ENCODE measurements at regions not wholly inside any gene's neighbourhood (a gene's known extent, or its start where the extent isn't known, plus 50 kb on each side); places are given as distances from the start of the nearest gene placed in this dataset.

- H3K27me3 ChIP-seq (ENCODE audit: control insufficient read depth, insufficient read depth, low read length) = no peaks in the 10 kb centered on the region
- TF ChIP-seq, protein P1, sequence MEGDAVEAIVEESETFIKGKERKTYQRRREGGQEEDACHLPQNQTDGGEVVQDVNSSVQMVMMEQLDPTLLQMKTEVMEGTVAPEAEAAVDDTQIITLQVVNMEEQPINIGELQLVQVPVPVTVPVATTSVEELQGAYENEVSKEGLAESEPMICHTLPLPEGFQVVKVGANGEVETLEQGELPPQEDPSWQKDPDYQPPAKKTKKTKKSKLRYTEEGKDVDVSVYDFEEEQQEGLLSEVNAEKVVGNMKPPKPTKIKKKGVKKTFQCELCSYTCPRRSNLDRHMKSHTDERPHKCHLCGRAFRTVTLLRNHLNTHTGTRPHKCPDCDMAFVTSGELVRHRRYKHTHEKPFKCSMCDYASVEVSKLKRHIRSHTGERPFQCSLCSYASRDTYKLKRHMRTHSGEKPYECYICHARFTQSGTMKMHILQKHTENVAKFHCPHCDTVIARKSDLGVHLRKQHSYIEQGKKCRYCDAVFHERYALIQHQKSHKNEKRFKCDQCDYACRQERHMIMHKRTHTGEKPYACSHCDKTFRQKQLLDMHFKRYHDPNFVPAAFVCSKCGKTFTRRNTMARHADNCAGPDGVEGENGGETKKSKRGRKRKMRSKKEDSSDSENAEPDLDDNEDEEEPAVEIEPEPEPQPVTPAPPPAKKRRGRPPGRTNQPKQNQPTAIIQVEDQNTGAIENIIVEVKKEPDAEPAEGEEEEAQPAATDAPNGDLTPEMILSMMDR (IDR thresholded peaks at IDR 0.05; ENCODE audit: insufficient read depth, low read length, severe bottlenecking) = no peak
- no peaks in the 10 kb centered on the region for H3K36me3 ChIP-seq (ENCODE audit: control insufficient read depth, insufficient read depth, low read length)
- H3K4me3 ChIP-seq (ENCODE audit: low read depth, low read length) = no peak overlapping the region
- no peak for FAIRE-seq
- no peak for DNase-seq (ENCODE audit: low read depth)
Observed at GRCh38 chr10:128542659-128543058, 416.4 kb upstream of the MKI67 start.

DNA sequence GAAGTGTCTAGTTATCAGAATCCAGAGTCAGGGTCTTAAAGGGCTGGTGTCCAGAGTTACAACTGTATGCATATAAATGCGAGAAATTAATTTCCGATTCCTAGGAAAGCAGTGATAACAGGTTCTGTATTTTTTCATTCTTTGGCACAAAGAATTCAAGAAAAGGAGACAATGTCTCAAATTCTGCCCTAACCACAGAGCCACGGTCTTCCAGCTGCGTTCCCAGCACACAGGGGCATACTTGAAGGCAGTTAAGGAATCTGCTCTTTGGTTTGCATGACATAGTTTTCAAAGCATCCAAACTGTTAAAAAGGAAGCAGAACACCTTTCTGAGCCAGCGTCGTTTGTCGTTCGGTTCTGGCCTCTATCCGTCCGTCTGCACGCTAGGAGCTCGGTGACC is 416.9 kb upstream of the MKI67 start:
- TF ChIP-seq, protein P1 (IDR thresholded peaks at IDR 0.05; ENCODE audit: insufficient read depth, low read length, severe bottlenecking) = no peak
- FAIRE-seq (no peak), DNase-seq (ENCODE audit: low read depth) (no peak)
- H3K4me3 ChIP-seq (ENCODE audit: low read depth, low read length) = no peak overlapping the region
- H3K36me3 ChIP-seq (ENCODE audit: control insufficient read depth, insufficient read depth, low read length) = no peaks in the 10 kb centered on the region
- H3K27me3 ChIP-seq (ENCODE audit: control insufficient read depth, insufficient read depth, low read length) = no peaks in the 10 kb centered on the region

DNA sequence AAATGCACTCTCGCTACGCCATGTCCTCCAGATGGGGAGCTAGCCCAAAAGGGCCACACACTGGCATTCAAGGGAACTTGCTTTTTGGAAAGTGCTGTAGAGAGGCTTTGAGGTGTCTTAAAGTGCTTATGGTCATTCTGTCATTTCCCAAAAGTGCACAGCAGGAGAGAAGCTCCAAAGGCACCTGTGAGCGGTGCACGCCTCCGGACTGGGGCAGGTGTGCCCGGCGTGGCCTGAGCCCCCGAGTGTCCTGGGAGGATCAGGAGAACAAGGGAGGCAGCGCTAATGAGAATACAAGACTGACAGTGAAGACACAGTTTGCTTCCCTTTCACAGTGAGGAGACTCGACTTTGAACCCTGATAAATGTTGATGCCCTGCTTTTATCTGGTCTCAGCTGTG is 419.0 kb upstream of the MKI67 start:
- FAIRE-seq = no peak
- H3K27me3 ChIP-seq (ENCODE audit: control insufficient read depth, insufficient read depth, low read length) = no peaks in the 10 kb centered on the region

GRCh38 chr10:128546651-128547165 is 420.5 kb upstream of the MKI67 start:
- H3K27me3 ChIP-seq (ENCODE audit: control insufficient read depth, insufficient read depth, low read length) = no peaks in the 10 kb centered on the region
- H3K4me3 ChIP-seq (ENCODE audit: low read depth, low read length) = no peak overlapping the region
- no peaks in the 10 kb centered on the region for H3K36me3 ChIP-seq (ENCODE audit: control insufficient read depth, insufficient read depth, low read length)
- TF ChIP-seq, protein P1 (IDR thresholded peaks at IDR 0.05; ENCODE audit: insufficient read depth, low read length, severe bottlenecking) = no peak
- no peak for FAIRE-seq
- DNase-seq (ENCODE audit: low read depth) = no peak

More for the DNA sequence above, 419.0 kb upstream of the MKI67 start:
- DNase-seq (ENCODE audit: low read depth) = no peak
- H3K36me3 ChIP-seq (ENCODE audit: control insufficient read depth, insufficient read depth, low read length) = no peaks in the 10 kb centered on the region
- TF ChIP-seq, protein P1 (IDR thresholded peaks at IDR 0.05; ENCODE audit: insufficient read depth, low read length, severe bottlenecking) = no peak
- no peak overlapping the region for H3K4me3 ChIP-seq (ENCODE audit: low read depth, low read length)

GRCh38 chr10:128549101-128549608 is 422.9 kb upstream of the MKI67 start:
- no peak for FAIRE-seq
- Histone ChIP-seq H3K36me3 (ENCODE audit: control insufficient read depth, insufficient read depth, low read length) (no peaks in the 10 kb centered on the region), H3K4me3 (ENCODE audit: low read depth, low read length) (no peak overlapping the region), H3K27me3 (ENCODE audit: control insufficient read depth, insufficient read depth, low read length) (no peaks in the 10 kb centered on the region)
- TF ChIP-seq, protein P1 (IDR thresholded peaks at IDR 0.05; ENCODE audit: insufficient read depth, low read length, severe bottlenecking) = no peak
- DNase-seq (ENCODE audit: low read depth) = no peak

- DNase-seq (ENCODE audit: low read depth) = no peak
- no peak overlapping the region for H3K4me3 ChIP-seq (ENCODE audit: low read depth, low read length)
- no peaks in the 10 kb centered on the region for H3K36me3 ChIP-seq (ENCODE audit: control insufficient read depth, insufficient read depth, low read length)
- FAIRE-seq = no peak
- TF ChIP-seq, protein P1 (IDR thresholded peaks at IDR 0.05; ENCODE audit: insufficient read depth, low read length, severe bottlenecking) = no peak
- no peaks in the 10 kb centered on the region for H3K27me3 ChIP-seq (ENCODE audit: control insufficient read depth, insufficient read depth, low read length)
Observed at GRCh38 chr10:128550045-128550444, 423.8 kb upstream of the MKI67 start.

Measured in bronchial epithelial cell (primary cell).